Prostate gland (tissue), 2 donors: ENCODE measurements at regions not wholly inside any gene's neighbourhood (a gene's known extent, or its start where the extent isn't known, plus 50 kb on each side); places are given as distances from the start of the nearest gene placed in this dataset.
"Not testable (repeated sequence)": the region's sequence is repeated elsewhere in the genome, so short reads cannot be mapped to it uniquely, and the experiment has no call there.

ENCODE experiments used
- CTCF ChIP-seq, 4 experiments: fragments of 200-600 bp in 2 of 4; fragments of 450-650 bp in 2 of 4; sonication (generic) in 2 of 4; IDR thresholded peaks; 1 replicate in 3 of 4; 2 replicates in 1 of 4; pipeline ENCODE4 v1.5.1; 2016 to 2019; ENCODE audit warnings: antibody characterized with exemption in 4 of 4, mild to moderate bottlenecking in 2 of 4, moderate library complexity in 2 of 4
- POLR2A ChIP-seq: fragments of 450-650 bp; IDR thresholded peaks from one replicate; pipeline ENCODE4 v1.6.1; 2016; ENCODE audit warnings: antibody characterized with exemption, mild to moderate bottlenecking
- POLR2AphosphoS5 ChIP-seq: sonication (generic); formaldehyde crosslinking; IDR thresholded peaks from one replicate; pipeline ENCODE4 v1.6.1; 2017; ENCODE audit warnings: antibody characterized with exemption

GRCh38 chr5:42981417-42982106 lies 58.6 kb downstream of the ANXA2R start:
- not testable (repeated sequence) for TF ChIP-seq CTCF (IDR thresholded peaks at IDR 0.05); POLR2A; POLR2AphosphoS5
